Transverse colon (tissue), 4 donors: ENCODE measurements at regions not wholly inside any gene's neighbourhood (a gene's known extent, or its start where the extent isn't known, plus 50 kb on each side); places are given as distances from the start of the nearest gene placed in this dataset.
A peak's percentile ranks its signal among the peaks of the same experiment; 100 is the strongest.

Experiments
- DNase-seq: peaks from one replicate; pipeline ENCODE4 v3.0.0-alpha.2; 2019
- H3K27ac ChIP-seq, 4 donors: fragments of 200-600 bp; sonication (generic); 2 replicates each; pipeline ENCODE4 v1.5.1; 2016 to 2018; ENCODE audit warnings: inconsistent platforms in 4 of 4
- H3K27me3 ChIP-seq: fragments of 200-600 bp; sonication (generic); 2 replicates; pipeline ENCODE4 v1.5.1; 2017; ENCODE audit warnings: inconsistent platforms
- H3K36me3 ChIP-seq, 4 donors: fragments of 200-600 bp; sonication (generic); 2 replicates each; pipeline ENCODE4 v1.5.1; 2017 to 2019; ENCODE audit warnings: inconsistent platforms in 4 of 4
- H3K4me1 ChIP-seq, 4 donors: fragments of 200-600 bp; sonication (generic); 2 replicates each; pipeline ENCODE4 v1.5.1; 2017 to 2020; ENCODE audit warnings: inconsistent platforms in 4 of 4
- H3K4me3 ChIP-seq, 4 donors: fragments of 200-600 bp; sonication (generic); 1 replicate in 1 of 4; 2 replicates in 3 of 4; pipeline versions ENCODE4 v1.5.1 to v1.6.1; 2017 to 2019; ENCODE audit warnings: inconsistent platforms in 4 of 4
- H3K9me3 ChIP-seq, 2 donors: fragments of 200-600 bp; sonication (generic); 2 replicates each; pipeline ENCODE4 v1.5.1; 2017 to 2019; ENCODE audit warnings: inconsistent platforms in 2 of 2
- CTCF ChIP-seq, 5 experiments: fragments of 200-600 bp in 3 of 5; fragments of 450-650 bp in 2 of 5; sonication (generic) in 3 of 5; IDR thresholded peaks; 1 replicate in 2 of 5; 2 replicates in 3 of 5; pipeline ENCODE4 v1.5.1; 2016 to 2017; ENCODE audit warnings: antibody characterized with exemption in 5 of 5, inconsistent platforms in 3 of 5, mild to moderate bottlenecking in 2 of 5, moderate library complexity in 1 of 5
- EP300 ChIP-seq: sonication (generic); formaldehyde crosslinking; IDR thresholded peaks from one replicate; pipeline ENCODE4 v1.6.1; 2017; ENCODE audit warnings: antibody characterized with exemption, low read depth
- POLR2A ChIP-seq: fragments of 450-650 bp; IDR thresholded peaks from one replicate; pipeline ENCODE4 v1.6.1; 2016; ENCODE audit warnings: antibody characterized with exemption, mild to moderate bottlenecking, moderate library complexity
- POLR2AphosphoS5 ChIP-seq, 3 donors: sonication (generic); formaldehyde crosslinking; IDR thresholded peaks; one replicate each; pipeline ENCODE4 v1.6.1; 2016; ENCODE audit warnings: antibody characterized with exemption in 3 of 3
- WGBS, 2 donors: methylation state at CpG; one replicate each; pipeline ENCODE4 v1.1.5; 2018; ENCODE audit warnings: low coverage in 1 of 2; 5-methylcytosine and 5-hydroxymethylcytosine counted together
- in situ Hi-C, 4 donors: fragments of 200-750 bp; cut with MboI; loops; one replicate each; pipeline versions ENCODE4 v1.15.0 to v1.15.1; 2017; ENCODE audit warnings: low sequenced_read_pairs in 3 of 4, low pct_ligation_motif_present in 1 of 4, low pct_unique_long_range_greater_than_20kb in 1 of 4
- intact Hi-C: fragments of 100-400 bp; cut with DNase I; formaldehyde crosslinking; loops from one replicate; pipeline ENCODE4 v1.15.1; 2023; ENCODE audit warnings: low total_unique reads

DNA sequence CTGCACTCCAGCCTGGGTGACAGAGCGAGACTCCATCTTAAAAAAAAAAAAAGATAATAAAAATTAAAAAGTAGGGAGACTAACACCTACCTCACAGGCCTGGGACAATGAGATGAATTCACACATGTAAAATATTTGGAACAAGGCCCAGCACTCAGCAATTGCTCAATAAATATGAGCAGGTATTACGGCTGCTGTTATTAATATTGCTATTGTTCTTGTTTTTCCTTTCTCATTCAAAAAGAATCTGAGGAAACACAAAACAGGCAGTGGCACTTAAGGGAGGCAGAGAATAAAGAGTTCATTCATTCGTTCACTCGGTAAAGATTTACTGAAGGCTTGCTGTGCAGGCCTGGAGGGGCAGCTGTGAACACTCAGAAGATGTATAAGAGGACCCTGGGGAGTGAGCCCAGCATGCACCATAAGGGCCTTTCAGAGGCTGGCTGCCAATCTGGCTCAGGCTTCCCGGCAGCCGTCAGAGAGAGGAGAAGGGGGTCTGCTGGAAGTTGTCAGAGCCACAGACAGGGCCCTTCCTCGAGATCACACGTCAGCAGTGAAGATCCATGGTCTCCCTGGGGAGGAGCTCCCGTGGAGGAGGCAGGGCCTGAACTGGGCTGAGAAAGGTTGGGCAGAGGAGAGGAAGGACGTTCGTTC lies 51.6 kb upstream of the TCF20 start:
- WGBS, 2 donors, result 27 to 46% methylated on average over 6 to 11 of the region's 11 CpGs
- no peak for TF ChIP-seq CTCF (IDR thresholded peaks at IDR 0.05)
- TF ChIP-seq POLR2A, result no peak
- TF ChIP-seq POLR2AphosphoS5 (IDR thresholded peaks at IDR 0.05), result no peak
- no peak for TF ChIP-seq EP300
- no peaks in the 10 kb centered on the region for H3K36me3 ChIP-seq
- in situ Hi-C loops, result no loop called here
- peaks cover 22 to 71% (median 60%) of the 10 kb centered on the region in 4 donors for H3K4me1 ChIP-seq
- peak; percentile 27 for DNase-seq
- no peaks in the 10 kb centered on the region for H3K27me3 ChIP-seq
- no peak overlapping the region for H3K4me3 ChIP-seq
- peak overlapping the region; percentile 21 to 81 (median 54) for H3K27ac ChIP-seq
- intact Hi-C loops, result no loop called here
- no peaks in the 10 kb centered on the region for H3K9me3 ChIP-seq

GRCh38 chr22:42320443-42321416 lies 50.3 kb upstream of the TCF20 start:
- Histone ChIP-seq H3K36me3 (no peaks in the 10 kb centered on the region), H3K9me3 (no peaks in the 10 kb centered on the region), H3K4me1 (peaks cover 22 to 80% (median 69%) of the 10 kb centered on the region in 4 donors), H3K4me3 (no peak overlapping the region), H3K27ac (peak overlapping the region; percentile 71 to 91 (median 82)), H3K27me3 (no peaks in the 10 kb centered on the region)
- in situ Hi-C loops, result no loop called here
- no peak for TF ChIP-seq EP300
- no peak for TF ChIP-seq POLR2A
- TF ChIP-seq POLR2AphosphoS5 (IDR thresholded peaks at IDR 0.05), result no peak
- no peak for TF ChIP-seq CTCF (IDR thresholded peaks at IDR 0.05)
- intact Hi-C loops, result no loop called here
- DNase-seq, result peak; percentile 58
- 43 to 64% methylated on average over 5 to 20 of the region's 20 CpGs for WGBS, 2 donors
